Activated T-helper 1 cell treated with anti-CD3 and anti-CD28 coated beads, Interleukin-12 subunit alpha, Interleukin-12 subunit beta, Interleukin-2, Interleukin-4 antibody, amounts not matched to agents 30 ng/mL and 10 ng/mL and 1 ng/mL, durations not matched to agents 14 hours and 24 hours and 36 hours (primary cell): ENCODE measurements at regions not wholly inside any gene's neighbourhood (a gene's known extent, or its start where the extent isn't known, plus 50 kb on each side); places are given as distances from the start of the nearest gene placed in this dataset.

Experiments used
- DNase-seq: peaks from one replicate; pipeline ENCODE4 v3.0.0; 2021; ENCODE audit warnings: low spot score
- H3K27ac Mint-ChIP-seq: one replicate; pipeline ENCODE4 v1.8.0; 2021; ENCODE audit warnings: mild to moderate bottlenecking, mixed read lengths
- H3K27me3 Mint-ChIP-seq: one replicate; pipeline ENCODE4 v1.8.0; 2022; ENCODE audit warnings: mild to moderate bottlenecking, moderate library complexity, mixed read lengths; ENCODE audit not compliant: insufficient read depth
- H3K36me3 Mint-ChIP-seq: one replicate; pipeline ENCODE4 v1.8.0; 2021; ENCODE audit warnings: low read depth, mixed read lengths
- H3K4me1 Mint-ChIP-seq: one replicate; pipeline ENCODE4 v1.8.0; 2021; ENCODE audit warnings: low read depth, mixed read lengths
- H3K4me3 Mint-ChIP-seq: one replicate; pipeline ENCODE4 v1.8.0; 2021; ENCODE audit warnings: mild to moderate bottlenecking, moderate library complexity, mixed read lengths
- H3K9me3 Mint-ChIP-seq: one replicate; pipeline ENCODE4 v1.8.0; 2021; ENCODE audit warnings: mixed read lengths
- intact Hi-C: fragments of 100-400 bp; cut with micrococcal nuclease; formaldehyde crosslinking; loops from one replicate; pipeline ENCODE4 v1.15.1; 2024

DNA sequence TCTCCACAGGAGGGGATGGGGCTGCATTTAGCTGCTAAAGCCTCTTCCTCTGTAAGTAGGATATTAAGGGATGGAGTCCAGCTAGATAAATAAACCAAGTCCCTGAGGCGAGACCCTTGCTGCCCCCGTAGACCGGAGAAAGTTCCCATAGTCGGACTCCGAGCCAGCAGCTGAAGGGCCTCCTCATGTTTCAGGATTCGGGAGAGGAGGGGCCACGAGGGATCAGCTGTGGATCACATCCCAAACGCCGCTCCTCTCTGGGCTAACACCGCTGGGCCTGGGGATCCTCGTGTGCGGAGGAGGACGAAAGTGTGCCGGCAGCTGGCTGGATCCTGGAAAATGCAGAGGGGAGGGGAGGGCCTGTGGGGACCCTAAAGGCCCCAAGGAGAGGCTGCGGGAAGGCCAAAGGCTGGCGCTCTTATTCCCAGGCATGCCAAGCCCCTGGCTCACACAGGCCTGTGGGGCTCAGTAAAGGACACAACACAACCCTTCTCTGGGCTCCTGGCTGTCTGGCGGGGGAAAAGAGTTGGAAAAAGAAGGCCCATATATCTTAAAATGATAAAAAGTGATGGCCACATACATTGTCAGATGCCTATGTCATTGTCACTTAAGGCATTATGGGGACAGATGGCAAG is 82.5 kb upstream of the TMEM72 start:
- H3K27ac Mint-ChIP-seq, result no peak overlapping the region
- intact Hi-C loops, result no loop called here
- no peaks in the 10 kb centered on the region for H3K9me3 Mint-ChIP-seq
- no peak overlapping the region for H3K4me3 Mint-ChIP-seq
- no peak for DNase-seq
- peaks cover 5% of the 10 kb centered on the region for H3K27me3 Mint-ChIP-seq
- no peaks in the 10 kb centered on the region for H3K36me3 Mint-ChIP-seq
- no peaks in the 10 kb centered on the region for H3K4me1 Mint-ChIP-seq

DNA sequence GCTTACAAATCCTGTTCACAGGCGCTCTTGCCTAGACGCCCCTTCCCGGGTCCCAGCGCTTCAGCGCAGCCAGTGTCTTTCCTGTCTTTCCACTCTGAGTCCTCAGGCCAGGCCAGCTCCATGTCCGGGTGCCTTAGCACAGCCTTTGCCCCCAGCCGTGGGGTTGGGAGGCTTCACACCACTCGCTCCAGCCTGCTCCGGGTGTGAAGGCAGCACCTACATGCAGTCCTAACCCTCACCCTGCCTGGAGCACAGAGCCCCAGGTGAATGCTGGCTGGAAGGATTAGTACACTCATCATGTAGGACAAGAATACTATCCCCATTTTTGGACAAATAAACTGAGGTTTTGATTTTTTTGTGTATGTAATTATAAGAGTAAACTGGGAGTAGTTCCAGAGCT is 81.7 kb upstream of the TMEM72 start:
- no peaks in the 10 kb centered on the region for H3K36me3 Mint-ChIP-seq
- no peak overlapping the region for H3K27ac Mint-ChIP-seq
- no peaks in the 10 kb centered on the region for H3K9me3 Mint-ChIP-seq
- peaks cover 5% of the 10 kb centered on the region for H3K27me3 Mint-ChIP-seq
- H3K4me3 Mint-ChIP-seq, result no peak overlapping the region
- intact Hi-C loops, result no loop called here
- DNase-seq, result no peak
- no peaks in the 10 kb centered on the region for H3K4me1 Mint-ChIP-seq

DNA sequence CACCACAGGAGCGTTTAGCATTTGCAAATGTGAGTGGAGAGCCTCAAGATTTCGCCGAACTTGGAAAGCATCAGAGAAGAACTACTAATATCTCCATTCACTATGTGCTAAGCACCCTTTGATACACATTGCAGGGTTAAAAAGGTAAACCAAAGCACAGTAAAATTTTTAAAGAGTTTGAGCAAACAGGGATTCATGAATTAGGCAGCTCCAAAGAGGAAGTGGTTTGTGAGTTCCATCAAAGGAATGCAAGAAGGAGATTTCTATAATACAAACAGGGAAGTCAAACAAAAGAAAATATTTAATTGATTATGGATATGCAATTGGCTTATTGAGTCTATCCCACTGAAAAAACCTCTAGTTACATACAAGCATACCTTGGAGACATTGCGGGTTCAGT is 81.1 kb upstream of the TMEM72 start:
- intact Hi-C loops, result no loop called here
- H3K9me3 Mint-ChIP-seq, result no peaks in the 10 kb centered on the region
- no peak for DNase-seq
- H3K4me3 Mint-ChIP-seq, result no peak overlapping the region
- H3K4me1 Mint-ChIP-seq, result no peaks in the 10 kb centered on the region
- H3K27me3 Mint-ChIP-seq, result peaks cover 5% of the 10 kb centered on the region
- no peaks in the 10 kb centered on the region for H3K36me3 Mint-ChIP-seq
- H3K27ac Mint-ChIP-seq, result no peak overlapping the region

DNA sequence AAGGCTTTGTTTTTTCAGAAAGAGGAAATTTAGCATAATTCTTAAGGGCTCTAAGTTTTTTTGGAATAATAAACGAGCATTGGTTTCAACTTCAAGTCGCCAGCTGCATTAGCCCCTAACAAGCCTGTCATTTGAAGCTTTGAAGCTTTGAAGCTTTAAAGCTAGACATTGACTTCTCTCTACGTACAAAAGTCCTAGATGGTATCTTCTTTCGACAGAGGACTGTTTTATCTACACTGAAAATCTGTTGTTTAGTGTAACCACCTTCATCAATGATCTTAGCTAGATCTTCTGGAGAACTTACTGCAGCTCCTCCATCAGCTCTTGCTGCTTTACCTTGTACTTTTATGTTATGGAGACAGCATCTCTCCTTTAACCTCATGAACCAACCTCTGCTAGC is 79.6 kb upstream of the TMEM72 start:
- intact Hi-C loops, result no loop called here
- H3K27ac Mint-ChIP-seq, result no peak overlapping the region
- no peak overlapping the region for H3K4me3 Mint-ChIP-seq
- DNase-seq, result no peak
- H3K36me3 Mint-ChIP-seq, result no peaks in the 10 kb centered on the region
- no peaks in the 10 kb centered on the region for H3K9me3 Mint-ChIP-seq
- H3K4me1 Mint-ChIP-seq, result no peaks in the 10 kb centered on the region
- H3K27me3 Mint-ChIP-seq, result peaks cover 2% of the 10 kb centered on the region

DNA sequence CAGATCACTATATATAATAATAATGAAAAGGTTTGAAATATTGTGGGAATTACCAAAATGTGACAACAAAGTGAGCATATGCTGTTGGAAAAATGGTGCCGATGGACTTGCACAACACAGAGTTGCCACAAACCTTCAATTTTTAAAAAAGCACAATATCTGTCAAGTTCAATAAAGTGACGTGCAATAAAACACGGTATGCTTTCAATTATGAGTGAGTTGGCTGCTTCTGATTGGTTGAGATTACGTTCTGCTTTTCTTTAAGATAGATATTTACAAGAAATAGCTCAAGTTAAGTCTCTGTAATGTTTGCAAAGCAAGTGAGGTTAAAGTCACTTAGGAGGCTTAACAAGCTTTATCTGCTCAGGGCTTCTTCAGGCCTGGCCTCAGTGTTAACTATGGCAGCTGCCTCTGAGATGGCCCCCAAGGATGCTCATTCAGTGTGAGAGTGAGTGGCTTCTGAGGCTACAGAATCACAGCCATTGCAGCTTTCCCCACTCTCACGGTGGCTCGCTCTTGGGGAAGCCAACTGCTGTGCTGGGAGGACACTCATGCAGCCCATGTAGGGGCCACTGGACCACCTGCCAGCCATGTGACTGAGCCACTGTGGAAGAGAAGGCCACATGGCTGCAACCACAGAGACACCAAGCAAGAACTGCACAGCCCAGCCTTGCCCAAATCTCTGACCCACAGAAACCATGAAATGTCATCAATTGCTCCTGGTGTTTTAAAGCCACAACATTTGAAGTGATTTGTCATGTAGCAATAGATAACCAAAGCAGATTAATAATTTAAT is 78.3 kb upstream of the TMEM72 start:
- no peak for DNase-seq
- H3K4me1 Mint-ChIP-seq, result no peaks in the 10 kb centered on the region
- H3K27ac Mint-ChIP-seq, result no peak overlapping the region
- no peaks in the 10 kb centered on the region for H3K9me3 Mint-ChIP-seq
- H3K4me3 Mint-ChIP-seq, result no peak overlapping the region
- intact Hi-C loops, result no loop called here
- H3K36me3 Mint-ChIP-seq, result no peaks in the 10 kb centered on the region
- peaks cover 2% of the 10 kb centered on the region for H3K27me3 Mint-ChIP-seq

DNA sequence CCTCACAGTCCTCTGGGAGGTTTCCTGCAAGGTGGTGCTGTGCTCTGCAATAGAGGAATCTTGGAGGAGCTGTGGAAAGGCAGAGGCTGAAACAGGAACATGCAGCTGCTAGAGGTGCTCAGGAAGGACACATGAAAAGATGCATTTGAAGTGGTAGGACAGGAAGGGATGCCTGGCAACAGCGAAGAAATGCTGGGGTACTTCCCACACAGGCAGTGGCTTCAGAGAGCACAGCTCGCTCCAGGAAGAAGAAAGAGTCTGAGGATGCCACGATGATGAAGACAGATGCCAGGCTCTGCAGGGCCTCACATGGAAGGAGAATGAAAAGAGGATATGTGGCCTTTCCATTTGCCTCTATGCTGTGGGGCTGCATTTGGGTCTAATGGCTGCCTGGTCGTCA is 77.0 kb upstream of the TMEM72 start:
- no peaks in the 10 kb centered on the region for H3K36me3 Mint-ChIP-seq
- H3K27ac Mint-ChIP-seq, result no peak overlapping the region
- no peaks in the 10 kb centered on the region for H3K4me1 Mint-ChIP-seq
- no peaks in the 10 kb centered on the region for H3K9me3 Mint-ChIP-seq
- intact Hi-C loops, result no loop called here
- H3K4me3 Mint-ChIP-seq, result no peak overlapping the region
- no peak for DNase-seq
- H3K27me3 Mint-ChIP-seq, result peaks cover 2% of the 10 kb centered on the region

DNA sequence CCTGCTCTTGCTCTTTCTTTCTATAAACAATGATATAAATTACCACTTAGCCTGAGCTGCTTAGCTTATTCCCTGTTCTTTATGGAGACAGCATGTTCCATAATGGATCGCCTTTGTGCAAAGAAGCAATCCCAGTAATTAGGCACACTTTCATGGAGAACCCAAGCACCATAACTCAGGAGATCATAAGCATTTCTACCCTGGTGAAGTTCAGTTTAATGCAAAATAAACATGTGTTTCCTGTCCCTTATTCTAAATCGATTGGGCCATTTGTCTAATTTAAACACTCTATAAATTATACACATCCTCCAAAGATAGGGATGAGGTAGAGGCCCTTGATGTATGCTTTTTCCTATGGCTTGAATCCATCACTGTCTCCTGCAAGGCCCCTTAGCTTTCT is 75.8 kb upstream of the TMEM72 start:
- H3K27me3 Mint-ChIP-seq, result peaks cover 2% of the 10 kb centered on the region
- no peak overlapping the region for H3K4me3 Mint-ChIP-seq
- H3K27ac Mint-ChIP-seq, result no peak overlapping the region
- H3K9me3 Mint-ChIP-seq, result no peaks in the 10 kb centered on the region
- intact Hi-C loops, result no loop called here
- no peak for DNase-seq
- no peaks in the 10 kb centered on the region for H3K36me3 Mint-ChIP-seq
- no peaks in the 10 kb centered on the region for H3K4me1 Mint-ChIP-seq

DNA sequence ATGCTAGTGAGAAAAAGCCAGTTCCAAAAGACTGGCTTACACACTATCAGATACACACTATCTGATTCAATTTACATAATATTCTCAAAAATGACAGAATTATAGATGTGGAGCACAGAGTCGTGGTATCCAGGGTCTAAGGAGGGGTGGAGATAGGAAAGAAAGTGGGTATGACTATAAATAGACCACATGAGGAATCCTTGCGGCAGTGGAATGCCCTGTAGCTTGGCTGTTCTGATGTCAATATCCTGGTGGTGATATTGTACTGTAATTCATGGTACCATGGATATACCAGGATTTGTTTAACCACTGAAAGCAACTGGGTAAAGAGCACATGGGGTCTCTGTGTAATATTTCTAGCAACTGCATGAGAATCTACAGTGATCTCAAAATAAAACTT is 67.7 kb upstream of the TMEM72 start:
- H3K27ac Mint-ChIP-seq, result no peak overlapping the region
- no peaks in the 10 kb centered on the region for H3K4me1 Mint-ChIP-seq
- no peaks in the 10 kb centered on the region for H3K36me3 Mint-ChIP-seq
- intact Hi-C loops, result no loop called here
- peaks cover 1% of the 10 kb centered on the region for H3K27me3 Mint-ChIP-seq
- no peaks in the 10 kb centered on the region for H3K9me3 Mint-ChIP-seq
- H3K4me3 Mint-ChIP-seq, result no peak overlapping the region
- DNase-seq, result no peak

DNA sequence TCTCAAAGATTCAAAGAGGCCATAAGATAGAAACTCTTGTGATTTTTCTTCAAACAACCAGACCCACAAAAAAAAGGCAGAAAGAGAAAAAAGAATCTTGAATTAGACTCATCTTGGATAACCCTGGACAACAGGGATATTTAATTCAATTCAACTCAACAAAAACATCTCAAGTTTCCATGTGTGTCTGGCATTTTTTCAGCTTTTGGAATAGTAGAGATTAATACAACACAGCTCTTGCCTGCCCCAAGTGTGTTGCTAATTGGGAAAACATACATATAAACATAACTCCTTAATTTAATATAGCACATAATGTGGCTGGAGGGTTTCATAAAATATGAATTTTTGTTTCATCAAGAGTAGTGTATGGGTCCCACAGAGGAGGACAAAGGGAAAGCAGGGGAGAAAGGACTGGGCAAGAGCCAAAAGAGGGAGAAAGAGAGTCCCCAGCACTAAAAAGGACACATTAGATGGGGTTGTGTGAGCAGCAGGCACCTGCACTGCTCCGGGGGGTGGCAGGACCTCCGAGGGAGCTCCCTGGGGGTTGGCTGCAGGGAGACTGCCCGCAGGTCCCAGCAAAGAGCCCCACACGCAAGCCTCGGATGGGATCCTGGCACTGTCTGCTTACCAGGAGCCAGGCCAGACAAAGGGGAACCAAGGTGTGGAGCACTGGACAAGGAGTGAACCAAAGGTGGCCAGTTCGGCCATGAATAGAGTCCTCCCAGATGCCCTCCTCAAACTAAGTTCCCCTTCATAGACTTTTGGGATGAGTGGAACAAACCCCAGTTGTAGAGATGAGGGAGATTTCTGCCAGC is 65.6 kb upstream of the TMEM72 start:
- no peaks in the 10 kb centered on the region for H3K9me3 Mint-ChIP-seq
- no peak overlapping the region for H3K27ac Mint-ChIP-seq
- no peak for DNase-seq
- H3K4me1 Mint-ChIP-seq, result no peaks in the 10 kb centered on the region
- peaks cover 1% of the 10 kb centered on the region for H3K27me3 Mint-ChIP-seq
- no peaks in the 10 kb centered on the region for H3K36me3 Mint-ChIP-seq
- no peak overlapping the region for H3K4me3 Mint-ChIP-seq
- intact Hi-C loops, result no loop called here

DNA sequence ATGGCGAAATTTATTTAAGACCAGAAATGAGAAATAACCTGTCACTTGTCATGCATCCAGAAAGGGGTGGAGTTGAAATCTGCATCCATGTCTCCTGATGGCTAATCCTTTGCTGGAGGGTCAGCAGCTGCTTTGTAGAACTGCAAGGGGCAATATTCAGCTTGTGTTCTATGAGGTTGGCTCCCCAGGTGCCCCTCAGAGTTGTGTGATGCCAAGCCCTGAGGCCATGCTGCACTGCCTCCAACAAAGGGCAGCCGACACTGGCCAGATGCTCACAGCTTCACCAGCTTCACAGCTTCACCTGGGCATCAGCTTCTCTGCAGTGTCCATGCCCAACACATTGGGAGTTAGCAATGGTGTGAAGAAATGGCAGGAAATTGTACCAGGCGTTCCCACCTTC is 64.0 kb upstream of the TMEM72 start:
- Mint-ChIP-seq H3K9me3 (no peaks in the 10 kb centered on the region), H3K27ac (no peak overlapping the region), H3K27me3 (no peaks in the 10 kb centered on the region), H3K36me3 (no peaks in the 10 kb centered on the region), H3K4me1 (no peaks in the 10 kb centered on the region), H3K4me3 (no peak overlapping the region)
- intact Hi-C loops, result no loop called here
- no peak for DNase-seq

DNA sequence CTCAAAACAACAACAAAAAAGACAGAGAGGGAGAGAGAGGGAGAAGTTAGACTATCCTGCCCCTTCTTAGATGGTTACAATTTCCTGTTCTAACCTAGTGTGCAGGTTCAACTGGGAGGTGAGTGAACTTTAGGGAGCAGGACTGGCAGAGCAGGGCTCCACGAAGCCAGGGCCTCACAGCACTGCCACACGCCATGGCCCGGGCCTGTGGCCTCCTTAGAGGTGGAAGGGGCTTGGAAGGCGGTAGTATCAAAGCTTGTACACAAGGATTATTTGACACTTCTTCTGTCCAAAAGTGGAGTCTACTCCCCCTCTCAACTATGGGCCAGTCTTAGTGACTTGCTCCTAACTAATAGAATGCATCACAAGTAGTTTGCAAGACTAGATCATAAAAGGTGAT is 62.9 kb upstream of the TMEM72 start:
- intact Hi-C loops, result no loop called here
- no peak overlapping the region for H3K27ac Mint-ChIP-seq
- H3K27me3 Mint-ChIP-seq, result no peaks in the 10 kb centered on the region
- H3K9me3 Mint-ChIP-seq, result no peaks in the 10 kb centered on the region
- DNase-seq, result no peak
- H3K4me3 Mint-ChIP-seq, result no peak overlapping the region
- H3K36me3 Mint-ChIP-seq, result no peaks in the 10 kb centered on the region
- H3K4me1 Mint-ChIP-seq, result no peaks in the 10 kb centered on the region

DNA sequence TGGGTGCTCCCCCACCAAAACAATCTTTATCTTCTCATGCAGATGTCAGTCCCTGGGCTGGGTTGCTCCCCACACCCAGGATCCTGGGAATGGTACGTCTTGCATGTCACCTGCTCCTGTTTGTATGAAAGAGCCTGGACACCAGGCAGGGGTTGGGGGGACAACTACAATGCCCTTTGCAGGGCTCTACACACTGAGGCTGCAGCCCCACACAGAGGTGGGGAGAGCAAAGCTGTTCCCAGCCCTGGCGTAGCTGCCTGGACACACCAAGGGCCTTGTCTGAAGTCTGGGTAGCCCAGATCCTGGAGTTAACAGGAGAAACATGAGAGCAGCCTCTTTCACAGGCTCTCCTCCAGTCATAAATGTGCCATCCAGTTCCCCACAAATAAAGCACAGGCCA is 61.2 kb upstream of the TMEM72 start:
- intact Hi-C loops, result no loop called here
- no peaks in the 10 kb centered on the region for H3K36me3 Mint-ChIP-seq
- DNase-seq, result no peak
- H3K4me3 Mint-ChIP-seq, result no peak overlapping the region
- H3K27me3 Mint-ChIP-seq, result no peaks in the 10 kb centered on the region
- no peaks in the 10 kb centered on the region for H3K4me1 Mint-ChIP-seq
- H3K27ac Mint-ChIP-seq, result no peak overlapping the region
- no peaks in the 10 kb centered on the region for H3K9me3 Mint-ChIP-seq

DNA sequence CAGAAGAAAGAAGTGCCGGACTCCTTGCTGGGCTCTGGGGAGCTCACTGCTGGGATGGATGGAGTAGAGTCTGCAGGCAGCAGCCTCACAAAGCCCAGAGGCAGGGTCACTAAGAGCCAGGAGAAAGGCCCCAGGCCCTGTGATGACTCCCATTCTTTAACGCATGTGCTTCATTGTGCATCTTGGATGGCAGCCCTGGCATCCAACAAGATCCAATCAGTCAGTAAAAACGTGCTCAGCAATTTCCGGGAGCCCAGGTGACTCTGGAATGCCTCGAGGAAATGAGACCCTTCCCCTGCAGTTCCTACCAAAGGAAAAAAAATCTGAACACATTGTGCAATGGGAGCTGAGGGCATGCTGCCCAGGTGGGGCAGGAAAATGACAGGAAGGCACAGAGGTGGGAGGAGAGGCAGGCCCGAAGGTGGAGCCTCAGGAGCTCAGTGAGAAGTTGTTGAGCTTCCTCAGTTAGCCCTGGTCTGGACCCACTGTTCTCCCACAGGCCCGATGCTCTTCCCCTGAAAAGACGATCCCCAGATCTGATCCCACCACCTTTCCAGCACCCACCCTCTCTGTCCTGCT is 60.7 kb upstream of the TMEM72 start:
- no peaks in the 10 kb centered on the region for H3K9me3 Mint-ChIP-seq
- no peak overlapping the region for H3K27ac Mint-ChIP-seq
- no peak for DNase-seq
- intact Hi-C loops, result no loop called here
- H3K27me3 Mint-ChIP-seq, result no peaks in the 10 kb centered on the region
- H3K36me3 Mint-ChIP-seq, result no peaks in the 10 kb centered on the region
- H3K4me1 Mint-ChIP-seq, result no peaks in the 10 kb centered on the region
- H3K4me3 Mint-ChIP-seq, result no peak overlapping the region
